ENCODE measurements at regions not wholly inside any gene's neighbourhood (a gene's known extent, or its start where the extent isn't known, plus 50 kb on each side); places are given as distances from the start of the nearest gene placed in this dataset.

GRCh38 chr4:124469981-124470380, 242.6 kb downstream of the ANKRD50 start:
- TF ChIP-seq CTCF (IDR thresholded peaks at IDR 0.05) (no peak), EP300 (IDR thresholded peaks at IDR 0.05) (no peak)

Data from sigmoid colon (tissue), 4 donors.